Kidney (tissue), 13 donors: ENCODE measurements at regions not wholly inside any gene's neighbourhood (a gene's known extent, or its start where the extent isn't known, plus 50 kb on each side); places are given as distances from the start of the nearest gene placed in this dataset.
A peak's percentile ranks its signal among the peaks of the same experiment; 100 is the strongest.

ENCODE experiments used
- DNase-seq, 5 donors: peaks; one replicate each; pipeline ENCODE4 v3.0.0-alpha.2; 2013 to 2020
- FAIRE-seq: peaks from 2 replicates; lab custom pipeline; 2012; peaks lifted over from hg19 to GRCh38; lab: Jason Lieb, UNC
- H3K27ac ChIP-seq, 2 donors: one replicate each; pipeline ENCODE4 v1.7.0; 2013; ENCODE audit warnings: low read depth in 2 of 2, low read length in 2 of 2, inconsistent platforms in 1 of 2
- H3K27me3 ChIP-seq: one replicate; pipeline ENCODE4 v1.7.1; 2013; ENCODE audit warnings: low read length, inconsistent platforms; ENCODE audit not compliant: control insufficient read depth, insufficient read depth
- H3K36me3 ChIP-seq, 3 donors: one replicate each; pipeline versions ENCODE4 v1.7.0 to v1.7.1; 2013; ENCODE audit warnings: low read length in 3 of 3, control low read depth in 1 of 3, inconsistent platforms in 1 of 3; ENCODE audit not compliant: insufficient read depth in 3 of 3, control insufficient read depth in 2 of 3
- H3K4me1 ChIP-seq, 3 donors: one replicate each; pipeline versions ENCODE4 v1.7.0 to v1.7.1; 2013; ENCODE audit warnings: low read length in 3 of 3, inconsistent platforms in 1 of 3, low read depth in 1 of 3; ENCODE audit not compliant: control insufficient read depth in 2 of 3, insufficient read depth in 2 of 3
- H3K4me3 ChIP-seq, 3 donors: one replicate each; pipeline versions ENCODE4 v1.7.0 to v1.8.1; 2013; ENCODE audit warnings: low read length in 3 of 3, control low read depth in 1 of 3, inconsistent platforms in 1 of 3
- H3K9ac ChIP-seq, 3 donors: one replicate each; pipeline versions ENCODE4 v1.7.0 to v1.7.1; 2013; ENCODE audit warnings: low read length in 3 of 3, control low read depth in 1 of 3, inconsistent platforms in 1 of 3
- H3K9me3 ChIP-seq, 3 donors: one replicate each; pipeline versions ENCODE4 v1.7.0 to v1.7.1; 2013; ENCODE audit warnings: low read length in 3 of 3, control low read depth in 1 of 3, inconsistent platforms in 1 of 3; ENCODE audit not compliant: control insufficient read depth in 2 of 3, insufficient read depth in 1 of 3
- intact Hi-C: fragments of 100-400 bp; cut with DNase I; formaldehyde crosslinking; loops from one replicate; pipeline ENCODE4 v1.11.1; 2022
- TF ChIP-seq, protein P1 (sequence below): IDR thresholded peaks from 3 replicates; pipeline ENCODE4 v1.5.1; 2012; ENCODE audit warnings: mild to moderate bottlenecking, moderate library complexity, borderline replicate concordance; ENCODE audit not compliant: insufficient read depth; ENCODE audit errors: extremely low read depth
- donor health status: control.
- donor health status: control.
- donor health status: control.
- donor health status: control.
- donor health status: control.
- donor health status: DM: yes; HTN: yes; CAD: no.
- donor health status: Normal renal cell carcinoma (clear cell type).

DNA sequence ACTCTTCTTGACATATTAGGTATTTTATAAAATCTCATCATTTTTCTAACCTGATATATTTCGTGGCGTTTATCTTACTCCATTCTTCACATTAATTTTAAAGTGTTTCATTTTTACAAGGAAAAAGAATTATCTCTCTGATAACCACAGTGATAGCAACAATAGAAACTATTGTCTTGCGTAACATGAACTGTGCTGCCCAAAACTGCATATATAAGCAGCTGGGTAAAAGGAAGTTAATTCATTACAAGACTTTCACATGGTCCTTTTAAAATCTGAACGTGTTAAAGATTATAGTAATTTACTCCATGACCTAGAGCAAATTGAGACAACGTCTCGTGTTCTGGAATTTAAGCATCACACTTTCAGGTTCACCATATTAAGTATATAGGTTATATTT, 210.4 kb upstream of the GRIA4 start:
- H3K9ac ChIP-seq, result no peak overlapping the region
- no peak for DNase-seq
- FAIRE-seq, result peak; percentile 6
- no peaks in the 10 kb centered on the region for H3K9me3 ChIP-seq
- no peaks in the 10 kb centered on the region for H3K36me3 ChIP-seq
- H3K4me1 ChIP-seq, result no peaks in the 10 kb centered on the region
- TF ChIP-seq, protein P1, sequence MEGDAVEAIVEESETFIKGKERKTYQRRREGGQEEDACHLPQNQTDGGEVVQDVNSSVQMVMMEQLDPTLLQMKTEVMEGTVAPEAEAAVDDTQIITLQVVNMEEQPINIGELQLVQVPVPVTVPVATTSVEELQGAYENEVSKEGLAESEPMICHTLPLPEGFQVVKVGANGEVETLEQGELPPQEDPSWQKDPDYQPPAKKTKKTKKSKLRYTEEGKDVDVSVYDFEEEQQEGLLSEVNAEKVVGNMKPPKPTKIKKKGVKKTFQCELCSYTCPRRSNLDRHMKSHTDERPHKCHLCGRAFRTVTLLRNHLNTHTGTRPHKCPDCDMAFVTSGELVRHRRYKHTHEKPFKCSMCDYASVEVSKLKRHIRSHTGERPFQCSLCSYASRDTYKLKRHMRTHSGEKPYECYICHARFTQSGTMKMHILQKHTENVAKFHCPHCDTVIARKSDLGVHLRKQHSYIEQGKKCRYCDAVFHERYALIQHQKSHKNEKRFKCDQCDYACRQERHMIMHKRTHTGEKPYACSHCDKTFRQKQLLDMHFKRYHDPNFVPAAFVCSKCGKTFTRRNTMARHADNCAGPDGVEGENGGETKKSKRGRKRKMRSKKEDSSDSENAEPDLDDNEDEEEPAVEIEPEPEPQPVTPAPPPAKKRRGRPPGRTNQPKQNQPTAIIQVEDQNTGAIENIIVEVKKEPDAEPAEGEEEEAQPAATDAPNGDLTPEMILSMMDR, result no peak
- intact Hi-C loops, result no loop called here
- H3K27me3 ChIP-seq, result no peaks in the 10 kb centered on the region
- no peak overlapping the region for H3K4me3 ChIP-seq
- no peak overlapping the region for H3K27ac ChIP-seq

DNA sequence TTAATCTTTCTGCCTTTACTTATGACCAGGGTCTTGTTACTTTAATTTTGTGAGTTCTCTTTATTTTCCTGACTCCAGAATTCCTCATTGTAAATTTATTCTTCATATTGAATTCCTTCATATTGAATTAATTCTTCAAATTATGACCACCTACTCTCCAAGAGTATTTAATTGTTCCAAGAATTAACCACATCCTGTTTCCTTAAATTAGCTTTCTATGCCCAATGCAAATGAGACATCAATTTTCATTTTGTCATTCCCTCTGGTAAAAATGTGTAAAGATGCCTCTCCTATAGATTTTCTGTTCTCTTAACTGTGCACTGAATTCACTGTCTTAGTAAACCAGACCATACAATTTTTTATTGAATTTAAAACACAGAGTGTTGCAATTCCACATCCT, 211.2 kb upstream of the GRIA4 start:
- H3K4me1 ChIP-seq, result no peaks in the 10 kb centered on the region
- no peak overlapping the region for H3K27ac ChIP-seq
- no peaks in the 10 kb centered on the region for H3K27me3 ChIP-seq
- intact Hi-C loops, result no loop called here
- TF ChIP-seq, protein P1, result no peak
- no peaks in the 10 kb centered on the region for H3K36me3 ChIP-seq
- H3K4me3 ChIP-seq, result no peak overlapping the region
- H3K9me3 ChIP-seq, result no peaks in the 10 kb centered on the region
- no peak for FAIRE-seq
- no peak overlapping the region for H3K9ac ChIP-seq
- DNase-seq, result no peak

DNA sequence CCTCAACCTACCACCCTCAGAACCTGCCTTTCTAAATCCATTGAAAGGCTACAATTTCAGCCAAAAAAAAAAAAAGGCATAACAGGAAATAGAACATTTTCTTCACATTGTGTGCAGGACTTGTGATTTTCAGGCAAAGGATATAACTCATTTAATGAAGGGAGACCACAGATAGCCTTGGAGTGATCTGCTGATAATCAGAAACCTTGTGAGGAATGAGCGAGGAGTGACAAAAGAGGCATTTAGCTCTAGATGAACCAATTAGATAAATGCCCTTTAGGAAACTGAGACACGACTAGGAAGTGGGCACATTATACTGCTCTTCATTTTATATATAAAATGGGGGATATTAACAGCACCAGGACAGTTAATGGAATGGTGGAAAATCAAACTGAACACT, 216.5 kb upstream of the GRIA4 start:
- H3K4me3 ChIP-seq, result no peak overlapping the region
- intact Hi-C loops, result no loop called here
- no peaks in the 10 kb centered on the region for H3K27me3 ChIP-seq
- TF ChIP-seq, protein P1, result no peak
- no peak overlapping the region for H3K9ac ChIP-seq
- no peak overlapping the region for H3K27ac ChIP-seq
- H3K9me3 ChIP-seq, result no peaks in the 10 kb centered on the region
- H3K36me3 ChIP-seq, result no peaks in the 10 kb centered on the region
- no peak for FAIRE-seq
- DNase-seq, result no peak
- H3K4me1 ChIP-seq, result no peaks in the 10 kb centered on the region

DNA sequence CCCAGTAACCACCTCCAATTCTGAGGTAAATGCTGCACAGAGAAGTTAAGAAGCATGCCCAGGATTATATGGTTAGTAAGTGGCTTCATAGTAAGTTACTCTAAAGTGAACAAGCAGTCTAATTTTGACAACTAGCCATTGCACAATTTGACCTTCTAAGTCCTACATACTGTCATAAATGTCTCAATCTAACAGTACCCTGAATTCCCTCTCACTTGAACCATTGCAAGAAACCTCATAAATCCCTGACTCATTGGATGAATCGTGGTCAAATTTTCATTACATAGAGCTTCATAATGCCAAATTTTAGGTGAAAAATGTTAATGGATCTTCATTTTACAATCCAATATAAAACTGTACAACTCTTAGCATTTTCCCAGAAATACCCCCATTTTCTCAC, 217.3 kb upstream of the GRIA4 start:
- TF ChIP-seq, protein P1, result no peak
- Histone ChIP-seq H3K9ac (no peak overlapping the region), H3K4me1 (no peaks in the 10 kb centered on the region), H3K27ac (no peak overlapping the region), H3K9me3 (no peaks in the 10 kb centered on the region), H3K36me3 (no peaks in the 10 kb centered on the region), H3K27me3 (no peaks in the 10 kb centered on the region), H3K4me3 (no peak overlapping the region)
- intact Hi-C loops, result no loop called here
- DNase-seq (no peak), FAIRE-seq (no peak)
